ENCODE measurements at regions not wholly inside any gene's neighbourhood (a gene's known extent, or its start where the extent isn't known, plus 50 kb on each side); places are given as distances from the start of the nearest gene placed in this dataset.

DNA sequence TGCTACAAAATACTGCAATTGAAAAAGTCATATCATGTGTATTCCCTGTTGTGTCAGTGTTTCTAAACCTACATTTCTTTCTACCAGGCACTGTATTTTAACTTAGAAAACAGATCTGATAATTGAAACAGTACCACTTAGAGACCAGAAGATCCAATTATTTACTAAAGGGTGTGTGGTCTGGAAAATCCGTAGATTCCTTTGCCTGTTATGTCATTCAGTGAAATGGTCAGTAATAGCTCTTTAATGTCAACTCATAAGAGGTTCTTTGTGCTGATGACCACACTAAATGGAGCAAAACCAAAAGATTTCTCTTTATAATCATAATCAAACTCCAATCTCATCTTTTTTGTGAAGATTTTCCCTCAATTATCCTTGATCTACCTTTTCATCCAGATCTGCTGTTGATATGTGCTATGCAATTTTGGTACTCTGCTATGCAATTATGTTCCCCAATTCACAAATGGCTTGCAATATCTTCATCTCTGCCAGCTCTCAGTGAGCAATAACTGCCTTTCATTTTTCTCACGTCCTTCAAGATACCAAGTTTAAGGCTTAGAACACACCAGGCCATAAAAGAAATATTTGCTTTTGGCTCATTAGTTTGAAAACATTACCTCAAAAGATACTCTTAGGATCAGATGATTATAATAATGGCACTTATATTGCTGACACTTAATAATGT is 165.5 kb downstream of the MOXD1 start:
- no peaks in the 10 kb centered on the region for H3K9me3 Mint-ChIP-seq
- H3K4me3 ChIP-seq, result no peak overlapping the region
- no peaks in the 10 kb centered on the region for H3K36me3 Mint-ChIP-seq
- H4K20me1 ChIP-seq (ENCODE audit: low read depth), result no peaks in the 10 kb centered on the region
- H3K27me3 ChIP-seq, result no peaks in the 10 kb centered on the region
- H3K27ac Mint-ChIP-seq, result no peak overlapping the region
- H3K4me1 ChIP-seq, result peaks cover 9% of the 10 kb centered on the region
- H3K27ac ChIP-seq, result no peak overlapping the region
- no peak overlapping the region for H2AFZ ChIP-seq (replicated peaks)
- H3K4me3 Mint-ChIP-seq, result no peak overlapping the region
- H3K79me2 ChIP-seq (ENCODE audit: low read depth), result no peaks in the 10 kb centered on the region
- no peak overlapping the region for H3K9ac ChIP-seq
- no peaks in the 10 kb centered on the region for H3K27me3 Mint-ChIP-seq (ENCODE audit: insufficient read depth, low read depth)
- no peaks in the 10 kb centered on the region for H3F3A ChIP-seq (ENCODE audit: low read depth)
- TF ChIP-seq EZH2phosphoT487 (IDR thresholded peaks at IDR 0.05), result no peak
- TF ChIP-seq EZH2 (IDR thresholded peaks at IDR 0.05), result no peak
- TF ChIP-seq, protein P1, sequence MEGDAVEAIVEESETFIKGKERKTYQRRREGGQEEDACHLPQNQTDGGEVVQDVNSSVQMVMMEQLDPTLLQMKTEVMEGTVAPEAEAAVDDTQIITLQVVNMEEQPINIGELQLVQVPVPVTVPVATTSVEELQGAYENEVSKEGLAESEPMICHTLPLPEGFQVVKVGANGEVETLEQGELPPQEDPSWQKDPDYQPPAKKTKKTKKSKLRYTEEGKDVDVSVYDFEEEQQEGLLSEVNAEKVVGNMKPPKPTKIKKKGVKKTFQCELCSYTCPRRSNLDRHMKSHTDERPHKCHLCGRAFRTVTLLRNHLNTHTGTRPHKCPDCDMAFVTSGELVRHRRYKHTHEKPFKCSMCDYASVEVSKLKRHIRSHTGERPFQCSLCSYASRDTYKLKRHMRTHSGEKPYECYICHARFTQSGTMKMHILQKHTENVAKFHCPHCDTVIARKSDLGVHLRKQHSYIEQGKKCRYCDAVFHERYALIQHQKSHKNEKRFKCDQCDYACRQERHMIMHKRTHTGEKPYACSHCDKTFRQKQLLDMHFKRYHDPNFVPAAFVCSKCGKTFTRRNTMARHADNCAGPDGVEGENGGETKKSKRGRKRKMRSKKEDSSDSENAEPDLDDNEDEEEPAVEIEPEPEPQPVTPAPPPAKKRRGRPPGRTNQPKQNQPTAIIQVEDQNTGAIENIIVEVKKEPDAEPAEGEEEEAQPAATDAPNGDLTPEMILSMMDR (IDR thresholded peaks at IDR 0.05), result no peak
- DNase-seq (ENCODE audit: low spot score), result no peak
- no peaks in the 10 kb centered on the region for H3K36me3 ChIP-seq
- no peaks in the 10 kb centered on the region for H3K9me3 ChIP-seq (ENCODE audit: low read depth)
- H3K4me1 Mint-ChIP-seq, result peaks cover 26% of the 10 kb centered on the region
- H3K4me2 ChIP-seq, result no peak overlapping the region

DNA sequence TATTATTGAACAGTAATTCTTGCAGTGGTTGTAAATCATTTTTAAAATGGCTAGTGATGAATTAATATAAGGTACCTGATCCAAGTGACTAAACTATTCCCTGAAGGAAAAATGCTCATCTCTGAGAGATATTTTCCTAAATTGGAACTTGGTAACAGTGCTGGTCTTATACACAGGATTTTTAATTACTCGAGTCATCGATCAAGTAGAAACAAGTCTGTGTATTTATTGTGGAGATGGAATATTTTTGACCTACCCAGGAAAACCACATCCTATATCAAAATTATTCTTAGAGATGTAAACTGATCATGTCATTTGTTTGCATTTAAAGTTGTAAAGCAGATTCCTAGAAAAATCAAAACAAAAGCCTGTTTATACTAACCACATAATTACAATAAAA is 166.9 kb downstream of the MOXD1 start:
- no peak overlapping the region for H3K4me2 ChIP-seq
- no peaks in the 10 kb centered on the region for H3F3A ChIP-seq (ENCODE audit: low read depth)
- Mint-ChIP-seq H3K27ac (no peak overlapping the region), H3K27me3 (ENCODE audit: insufficient read depth, low read depth) (no peaks in the 10 kb centered on the region), H3K4me3 (no peak overlapping the region), H3K36me3 (no peaks in the 10 kb centered on the region), H3K4me1 (peaks cover 27% of the 10 kb centered on the region), H3K9me3 (no peaks in the 10 kb centered on the region)
- H3K9me3 ChIP-seq (ENCODE audit: low read depth), result no peaks in the 10 kb centered on the region
- DNase-seq (ENCODE audit: low spot score), result no peak
- TF ChIP-seq EZH2 (IDR thresholded peaks at IDR 0.05), result no peak
- TF ChIP-seq, protein P1 (IDR thresholded peaks at IDR 0.05), result no peak
- TF ChIP-seq EZH2phosphoT487 (IDR thresholded peaks at IDR 0.05), result no peak
- no peaks in the 10 kb centered on the region for H3K79me2 ChIP-seq (ENCODE audit: low read depth)
- no peaks in the 10 kb centered on the region for H4K20me1 ChIP-seq (ENCODE audit: low read depth)
- H3K4me1 ChIP-seq, result peaks cover 9% of the 10 kb centered on the region
- no peaks in the 10 kb centered on the region for H3K27me3 ChIP-seq
- no peak overlapping the region for H2AFZ ChIP-seq (replicated peaks)
- H3K4me3 ChIP-seq, result no peak overlapping the region
- H3K9ac ChIP-seq, result no peak overlapping the region
- H3K27ac ChIP-seq, result no peak overlapping the region
- no peaks in the 10 kb centered on the region for H3K36me3 ChIP-seq

DNA sequence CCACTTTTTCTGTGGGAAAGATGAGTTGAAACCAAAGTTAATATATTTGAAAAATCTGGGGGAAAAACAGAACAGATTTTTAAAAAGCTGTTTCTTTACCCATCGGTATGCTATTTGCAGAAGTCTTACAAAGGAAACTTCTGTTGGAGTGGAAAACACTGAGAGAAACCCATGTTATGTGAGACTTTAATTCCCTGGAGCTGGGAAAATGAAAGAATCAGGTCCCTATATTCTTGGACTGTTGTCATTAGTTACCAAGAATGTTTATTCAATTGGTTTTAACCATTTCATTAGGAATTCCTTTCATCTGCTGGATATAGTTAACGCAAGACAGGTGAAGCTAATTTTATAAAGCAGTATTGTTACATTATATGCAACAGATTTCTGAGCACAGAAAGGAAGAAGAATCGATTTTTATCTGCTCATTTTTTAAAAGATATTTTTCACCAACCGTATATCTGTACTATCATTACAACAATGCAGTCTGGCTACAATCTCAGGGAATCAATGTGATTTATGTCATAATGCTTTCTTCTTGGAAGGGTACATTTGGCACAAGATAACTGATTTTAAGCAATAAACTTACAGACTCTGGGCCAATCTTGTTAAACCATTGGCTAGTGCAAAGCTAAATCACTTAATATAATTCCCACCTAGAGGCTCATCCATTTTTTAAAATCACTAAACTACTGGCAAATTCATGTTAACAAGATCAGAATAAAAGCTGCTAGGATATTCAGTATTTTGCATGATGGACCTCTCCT is 170.0 kb downstream of the MOXD1 start:
- TF ChIP-seq EZH2 (IDR thresholded peaks at IDR 0.05), result no peak
- TF ChIP-seq, protein P1 (IDR thresholded peaks at IDR 0.05), result no peak
- H3K36me3 ChIP-seq, result no peaks in the 10 kb centered on the region
- H3K4me1 Mint-ChIP-seq, result peaks cover 13% of the 10 kb centered on the region
- no peaks in the 10 kb centered on the region for H3F3A ChIP-seq (ENCODE audit: low read depth)
- H3K27ac Mint-ChIP-seq, result no peak overlapping the region
- no peak overlapping the region for H3K27ac ChIP-seq
- H3K4me3 ChIP-seq, result no peak overlapping the region
- no peaks in the 10 kb centered on the region for H3K27me3 ChIP-seq
- no peaks in the 10 kb centered on the region for H4K20me1 ChIP-seq (ENCODE audit: low read depth)
- H3K9ac ChIP-seq, result no peak overlapping the region
- no peak overlapping the region for H2AFZ ChIP-seq (replicated peaks)
- H3K36me3 Mint-ChIP-seq, result no peaks in the 10 kb centered on the region
- no peaks in the 10 kb centered on the region for H3K9me3 ChIP-seq (ENCODE audit: low read depth)
- no peaks in the 10 kb centered on the region for H3K79me2 ChIP-seq (ENCODE audit: low read depth)
- peaks cover 7% of the 10 kb centered on the region for H3K9me3 Mint-ChIP-seq
- H3K4me1 ChIP-seq, result no peaks in the 10 kb centered on the region
- no peak for DNase-seq (ENCODE audit: low spot score)
- H3K27me3 Mint-ChIP-seq (ENCODE audit: insufficient read depth, low read depth), result no peaks in the 10 kb centered on the region
- no peak overlapping the region for H3K4me3 Mint-ChIP-seq
- H3K4me2 ChIP-seq, result no peak overlapping the region

Data from neural progenitor cell (in vitro differentiated cells).